Heart left ventricle (tissue), 16 donors: ENCODE measurements at regions not wholly inside any gene's neighbourhood (a gene's known extent, or its start where the extent isn't known, plus 50 kb on each side); places are given as distances from the start of the nearest gene placed in this dataset.
"Not testable (repeated sequence)": the region's sequence is repeated elsewhere in the genome, so short reads cannot be mapped to it uniquely, and the experiment has no call there.

ENCODE experiments used
- ATAC-seq, 4 donors: fragments of 200-7000 bp; cut with Tn5 transposase; one replicate each; pipeline ENCODE4 v1.9.1; 2020 to 2022; ENCODE audit warnings: moderate library complexity in 4 of 4, mild to moderate bottlenecking in 3 of 4, moderate number of reproducible peaks in 1 of 4
- DNase-seq, 5 donors: peaks; one replicate each; pipeline ENCODE4 v3.0.0-alpha.2; 2020
- H3K27ac ChIP-seq, 12 donors: fragments of 200-600 bp; sonication (generic) in 4 of 12; one replicate each; pipeline versions ENCODE4 v1.5.0 to v1.8.0; 2016 to 2022; ENCODE audit warnings: mild to moderate bottlenecking in 2 of 12
- H3K27me3 ChIP-seq, 9 donors: fragments of 200-600 bp; sonication (generic) in 2 of 9; one replicate each; pipeline versions ENCODE4 v1.5.1 to v1.8.0; 2016 to 2022; ENCODE audit warnings: mild to moderate bottlenecking in 3 of 9
- H3K36me3 ChIP-seq, 9 donors: fragments of 200-600 bp; sonication (generic) in 2 of 9; one replicate each; pipeline versions ENCODE4 v1.5.0 to v1.8.0; 2018 to 2022; ENCODE audit warnings: mild to moderate bottlenecking in 2 of 9
- H3K4me1 ChIP-seq, 12 donors: fragments of 200-600 bp; sonication (generic) in 4 of 12; one replicate each; pipeline versions ENCODE4 v1.5.0 to v1.8.0; 2016 to 2022; ENCODE audit warnings: mild to moderate bottlenecking in 3 of 12
- H3K4me3 ChIP-seq, 12 donors: fragments of 200-600 bp; sonication (generic) in 4 of 12; one replicate each; pipeline versions ENCODE4 v1.5.0 to v1.8.0; 2017 to 2022; ENCODE audit warnings: mild to moderate bottlenecking in 9 of 12, moderate library complexity in 4 of 12
- H3K9me3 ChIP-seq, 12 donors: fragments of 200-600 bp; sonication (generic) in 4 of 12; one replicate each; pipeline versions ENCODE4 v1.5.0 to v1.8.0; 2016 to 2022; ENCODE audit warnings: mild to moderate bottlenecking in 1 of 12
- WGBS, 4 donors: extraction: QIAGEN DNeasy Blood & Tissue Kit in 2 of 4; methylation state at CpG; one replicate each; pipeline versions ENCODE4 v1.1.5 to v1.1.7; 2013 to 2018; 5-methylcytosine and 5-hydroxymethylcytosine counted together
- intact Hi-C, 10 donors: fragments of 100-400 bp; cut with DNase I; formaldehyde crosslinking; loops; one replicate each; pipeline versions ENCODE4 v1.11.1 to v1.14.2; 2022
- donor health status: ischemic (EF 13 %, LVEDD 7.1; RV severe dilation, severe dysfunction).
- donor health status: healthy with polysubstance abuse.
- donor health status: DM: no; HTN: yes; CAD: no.
- donor health status: DM: no; HTN: no; CAD: no.
- donor health status: ischemic (EF 25% LVEDD 6.9; RV normal size, moderate dysfunction).
- donor health status: ischemic (EF 25% LVEDD 5.7; RV mildly dilated, moderate dysfunction).
- donor health status: healthy.
- donor health status: DM: yes; HTN: yes; CAD: no.
- donor health status: ischemic (EF 35%, LVEDD 5.7; RV mildly dilated, moderate dysfunction).
- donor health status: nonischemic (EF 11% LVEDD 7.7; RV severe dilation, severe dysfunction).
- donor health status: DM: yes; HTN: yes; CAD: no.
- donor health status: PGD.
- donor health status: ischemic (EF 29% LVEDD 5.4; RV normal size, mild dysfunction).
- donor health status: nonischemic (EF 23%, LVEDD 6.1; RV moderate dilation, normal function).

DNA sequence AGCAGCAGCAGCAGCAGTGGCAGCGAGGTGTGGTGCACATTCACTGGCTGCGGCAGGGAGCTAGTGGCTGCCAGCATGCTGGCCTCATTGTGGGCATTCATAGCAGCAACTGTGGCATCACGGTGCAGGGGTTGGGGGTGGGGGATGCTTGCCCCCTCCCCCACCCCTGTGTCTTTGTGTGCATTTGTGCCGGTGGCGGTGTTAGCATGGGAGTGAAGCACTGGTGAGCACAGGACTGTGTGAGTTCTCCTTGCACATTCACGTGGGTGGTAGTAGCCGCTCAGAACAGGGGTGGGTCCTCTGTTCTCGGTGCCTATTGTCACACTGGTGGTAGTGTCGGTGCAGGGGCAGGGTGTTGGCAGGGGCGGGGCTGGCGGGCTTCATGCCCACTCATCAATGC lies 273.2 kb upstream of the FAM240B start:
- 81 to 90% (median 83%) methylated on average over 8 to 11 of the region's 11 CpGs for WGBS, 4 donors
- intact Hi-C loops, result not testable (repeated sequence)
- DNase-seq, result peak in 2 of 5 donors; percentile 9 to 61

GRCh38 chr9:38978734-38979133 lies 258.8 kb upstream of the FAM240B start:
- H3K4me3 ChIP-seq, H3K9me3 ChIP-seq, H3K27ac ChIP-seq, H3K4me1 ChIP-seq, H3K36me3 ChIP-seq, ATAC-seq, H3K27me3 ChIP-seq, intact Hi-C loops, DNase-seq: not testable (repeated sequence)
- 84 to 95% (median 94%) methylated on average over 4 of the region's 5 CpGs; no CpG with 5 or more reads in 1 of the 4 donors for WGBS, 4 donors

More for the DNA sequence above, 273.2 kb upstream of the FAM240B start:
- H3K4me1 ChIP-seq, H3K4me3 ChIP-seq, H3K27ac ChIP-seq, H3K9me3 ChIP-seq, H3K36me3 ChIP-seq, H3K27me3 ChIP-seq: not testable (repeated sequence)
- peak in 3 of 4 donors; percentile 20 to 75 (median 22) for ATAC-seq

DNA sequence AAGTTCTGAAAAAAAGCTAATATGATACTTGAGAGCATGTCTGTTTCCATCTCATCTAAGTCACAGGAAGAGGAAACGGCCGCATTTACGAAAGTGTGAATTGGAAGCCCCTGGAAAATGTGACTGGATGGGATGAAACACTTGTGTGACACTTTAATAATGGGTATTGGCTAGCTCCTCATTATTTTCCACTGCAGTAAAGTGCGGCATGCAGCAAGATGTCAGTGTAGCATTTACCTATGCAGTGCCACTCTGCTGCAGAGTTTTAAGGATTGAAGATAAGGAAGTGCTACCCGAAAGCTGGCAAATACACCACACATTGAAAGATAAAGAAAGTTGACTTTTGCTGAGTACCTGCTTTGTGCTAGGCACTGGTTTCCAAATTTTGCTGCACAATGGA lies 249.5 kb upstream of the FAM240B start:
- H3K9me3 ChIP-seq, intact Hi-C loops, H3K36me3 ChIP-seq, DNase-seq, H3K4me3 ChIP-seq, H3K27me3 ChIP-seq, H3K4me1 ChIP-seq, H3K27ac ChIP-seq: not testable (repeated sequence)
- ATAC-seq, result peak in 2 of 4 donors; percentile 30 to 55
- WGBS, 4 donors, result 45 to 53% (median 48%) methylated on average over 3 of the region's 5 CpGs

- H3K27me3 ChIP-seq, H3K36me3 ChIP-seq, H3K4me1 ChIP-seq, H3K27ac ChIP-seq, DNase-seq, H3K4me3 ChIP-seq, intact Hi-C loops, H3K9me3 ChIP-seq: not testable (repeated sequence)
- ATAC-seq, result peak in 3 of 4 donors; percentile 5 to 72 (median 55)
- 53 to 76% (median 60%) methylated on average over 1 to 5 of the region's 10 CpGs; no CpG with 5 or more reads in 1 of the 4 donors for WGBS, 4 donors
Measured at GRCh38 chr9:38968651-38969374, 248.9 kb upstream of the FAM240B start.

DNA sequence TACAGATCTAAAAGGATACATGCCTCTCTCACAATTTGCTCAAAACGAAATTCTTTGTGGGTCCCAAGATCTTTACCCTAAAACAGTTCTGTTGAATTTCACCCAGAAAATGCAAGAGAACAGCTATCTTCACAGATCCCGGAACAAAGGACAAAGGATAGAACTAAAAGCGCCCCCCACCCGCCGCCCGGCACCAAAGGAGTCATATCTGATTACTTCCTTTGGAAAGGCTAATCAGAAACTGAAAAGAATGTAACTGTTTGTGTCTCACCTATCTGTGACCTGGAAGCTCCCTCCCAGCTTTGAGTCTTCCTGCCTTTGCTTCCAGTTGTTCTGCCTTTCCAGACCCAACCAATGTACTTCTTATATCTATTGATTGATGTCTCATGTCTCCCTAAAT lies 247.9 kb upstream of the FAM240B start:
- DNase-seq, ATAC-seq, H3K4me3 ChIP-seq, H3K27me3 ChIP-seq, H3K36me3 ChIP-seq, H3K4me1 ChIP-seq, H3K27ac ChIP-seq, H3K9me3 ChIP-seq, intact Hi-C loops: not testable (repeated sequence)
- WGBS, 4 donors, result no CpG with 5 or more reads among the region's 6 CpGs

DNA sequence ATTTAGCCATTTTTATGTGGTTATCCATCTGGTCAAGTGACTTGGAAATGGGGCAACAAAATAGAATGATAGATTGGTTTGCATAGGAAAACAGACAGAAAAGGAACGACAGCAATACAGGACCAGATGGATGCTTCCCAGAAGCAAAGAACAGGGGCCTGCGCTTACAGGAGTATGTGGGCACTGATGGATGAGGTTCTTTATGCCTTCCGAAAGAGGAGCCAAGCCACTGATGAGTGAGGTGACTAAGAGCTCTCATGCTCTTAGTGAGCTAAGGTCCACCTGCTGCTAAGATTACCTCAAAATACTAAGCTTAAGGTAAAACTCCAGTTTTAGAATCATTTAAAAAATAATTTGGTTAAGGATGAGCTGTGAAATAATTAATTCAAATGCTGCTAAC lies 247.4 kb upstream of the FAM240B start:
- ATAC-seq, H3K9me3 ChIP-seq, H3K4me1 ChIP-seq, H3K27me3 ChIP-seq, H3K4me3 ChIP-seq, H3K27ac ChIP-seq, intact Hi-C loops, H3K36me3 ChIP-seq, DNase-seq: not testable (repeated sequence)
- 100% methylated on average over 1 of the region's 3 CpGs; no CpG with 5 or more reads in 3 of the 4 donors for WGBS, 4 donors

- DNase-seq, intact Hi-C loops, H3K9me3 ChIP-seq, ATAC-seq, H3K27ac ChIP-seq, H3K36me3 ChIP-seq, H3K27me3 ChIP-seq, H3K4me1 ChIP-seq, H3K4me3 ChIP-seq: not testable (repeated sequence)
- no CpG with 5 or more reads among the region's 4 CpGs for WGBS, 4 donors
Measured at GRCh38 chr9:38959812-38960211, 239.9 kb upstream of the FAM240B start.

DNA sequence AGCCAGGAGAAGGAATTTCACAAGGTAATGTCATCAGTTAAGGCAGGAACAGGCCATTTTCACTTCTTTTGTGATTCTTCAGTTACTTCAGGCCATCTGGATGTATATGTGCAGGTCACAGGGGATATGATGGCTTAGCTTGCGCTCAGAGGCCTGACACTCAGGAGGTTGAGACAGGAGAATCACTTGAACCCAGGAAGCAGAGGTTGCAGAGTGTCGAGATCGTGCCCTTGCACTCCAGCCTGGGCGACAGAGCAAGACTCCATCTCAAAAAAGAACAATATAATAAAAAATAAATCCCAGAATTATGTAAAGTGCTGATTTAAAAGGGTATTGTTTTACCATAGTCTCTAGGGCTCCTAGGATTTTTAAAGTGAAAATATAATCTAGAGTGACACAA lies 235.9 kb upstream of the FAM240B start:
- H3K4me3 ChIP-seq, H3K9me3 ChIP-seq, H3K27ac ChIP-seq, H3K36me3 ChIP-seq, H3K27me3 ChIP-seq, DNase-seq, ATAC-seq, H3K4me1 ChIP-seq, intact Hi-C loops: not testable (repeated sequence)
- 80 to 90% (median 85%) methylated on average over 4 of the region's 4 CpGs for WGBS, 4 donors

DNA sequence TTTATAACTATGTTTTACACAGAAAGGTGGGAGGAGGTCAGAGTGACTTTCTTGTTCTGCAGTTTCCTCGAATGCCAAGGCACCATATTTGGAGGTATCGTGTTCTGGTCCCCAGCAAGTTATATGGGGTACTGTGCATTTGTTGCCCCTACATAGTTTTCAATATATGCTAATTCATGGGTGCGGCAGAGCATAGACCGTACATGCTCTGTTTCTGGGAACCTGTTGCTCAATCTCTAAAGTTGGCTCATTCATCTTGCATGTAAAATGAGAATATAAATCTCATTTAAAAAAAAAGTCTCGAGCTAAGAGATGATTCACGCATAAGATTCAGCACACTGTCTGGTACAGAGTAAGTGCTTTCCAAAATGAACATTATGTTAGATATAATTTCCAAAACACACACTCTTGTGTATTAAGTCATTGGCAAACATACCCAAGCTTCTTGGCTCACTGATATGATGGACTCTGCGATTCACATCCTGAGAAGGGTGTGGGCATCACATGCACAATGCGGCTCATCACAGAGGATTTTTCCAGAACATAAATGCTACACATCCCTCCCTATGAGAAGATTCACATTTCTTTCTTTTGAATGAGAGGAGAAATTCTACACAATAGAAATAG lies 232.9 kb upstream of the FAM240B start:
- H3K9me3 ChIP-seq, H3K36me3 ChIP-seq, H3K27me3 ChIP-seq, intact Hi-C loops, DNase-seq, H3K27ac ChIP-seq, H3K4me3 ChIP-seq, ATAC-seq, H3K4me1 ChIP-seq: not testable (repeated sequence)
- WGBS, 4 donors, result 70 to 89% (median 80%) methylated on average over 4 to 5 of the region's 8 CpGs

DNA sequence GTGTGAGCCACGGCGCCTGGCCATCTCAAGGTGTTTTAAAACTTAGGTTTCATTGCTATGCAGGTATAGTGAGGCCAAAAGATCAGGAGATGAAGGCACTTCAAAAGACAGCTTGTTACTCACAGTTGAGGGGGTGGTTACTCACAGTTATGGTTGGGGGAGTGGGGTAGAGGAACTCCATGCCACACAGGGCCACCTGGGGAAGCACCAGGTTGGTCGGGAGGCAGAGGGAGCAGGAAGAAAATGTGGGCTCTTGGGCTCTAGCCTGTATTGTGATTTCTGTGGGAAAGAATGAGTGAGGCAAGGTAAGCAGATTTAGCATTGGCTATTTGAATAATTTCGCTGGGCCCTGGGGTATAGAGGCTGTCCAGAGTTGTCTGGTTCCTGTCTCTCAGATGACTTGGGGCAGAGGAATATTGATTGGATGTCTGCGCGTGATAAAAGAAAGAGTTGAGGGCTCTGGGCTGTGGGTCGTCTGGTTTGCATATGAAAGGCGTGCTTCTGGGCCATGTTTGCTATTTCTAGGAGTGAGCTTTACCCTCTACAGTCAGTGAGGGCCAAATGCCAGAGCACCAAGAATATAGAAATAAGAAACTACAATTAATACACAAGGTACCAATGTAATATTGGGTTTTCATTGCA lies 226.1 kb upstream of the FAM240B start:
- intact Hi-C loops, H3K27ac ChIP-seq, H3K36me3 ChIP-seq, H3K27me3 ChIP-seq, DNase-seq, ATAC-seq, H3K4me3 ChIP-seq, H3K4me1 ChIP-seq, H3K9me3 ChIP-seq: not testable (repeated sequence)
- WGBS, 4 donors, result no CpG with 5 or more reads among the region's 8 CpGs

- H3K9me3 ChIP-seq, H3K27me3 ChIP-seq, H3K27ac ChIP-seq, DNase-seq, H3K4me1 ChIP-seq, H3K36me3 ChIP-seq, intact Hi-C loops, H3K4me3 ChIP-seq: not testable (repeated sequence)
- ATAC-seq, result peak in 2 of 4 donors; percentile 42 to 62
- WGBS, 4 donors, result no CpG with 5 or more reads among the region's 4 CpGs
Measured at GRCh38 chr9:38944881-38945449, 225.0 kb upstream of the FAM240B start.
